ENCODE measurements at regions not wholly inside any gene's neighbourhood (a gene's known extent, or its start where the extent isn't known, plus 50 kb on each side); places are given as distances from the start of the nearest gene placed in this dataset.

- TF ChIP-seq SP2 (IDR thresholded peaks at IDR 0.05; ENCODE audit: low read length) = no peak
- TF ChIP-seq RAD21 (IDR thresholded peaks at IDR 0.05 in 1 of 2, conservative IDR thresholded peaks at IDR 0.05 in 1 of 2; ENCODE audit: low read depth in 2 of 2, low read length in 2 of 2) = no peak
- TF ChIP-seq TCF12 (IDR thresholded peaks at IDR 0.05; ENCODE audit: low read depth, low read length) = no peak
- TF ChIP-seq CHD2 (IDR thresholded peaks at IDR 0.05; ENCODE audit: low read length) = no peak
Measured at GRCh38 chr5:15234911-15235310, 265.1 kb upstream of the FBXL7 start (continued).

Data from H1 (cell line).